ENCODE measurements at regions not wholly inside any gene's neighbourhood (a gene's known extent, or its start where the extent isn't known, plus 50 kb on each side); places are given as distances from the start of the nearest gene placed in this dataset.

- TF ChIP-seq CTCF (IDR thresholded peaks at IDR 0.05): no peak
- TF ChIP-seq POLR2A (IDR thresholded peaks at IDR 0.05): no peak
- TF ChIP-seq POLR2AphosphoS5 (IDR thresholded peaks at IDR 0.05): no peak
These were observed 688.2 kb downstream of the CETN3 start for GRCh38 chr5:89721353-89721752.
